ENCODE measurements at regions not wholly inside any gene's neighbourhood (a gene's known extent, or its start where the extent isn't known, plus 50 kb on each side); places are given as distances from the start of the nearest gene placed in this dataset.

DNA sequence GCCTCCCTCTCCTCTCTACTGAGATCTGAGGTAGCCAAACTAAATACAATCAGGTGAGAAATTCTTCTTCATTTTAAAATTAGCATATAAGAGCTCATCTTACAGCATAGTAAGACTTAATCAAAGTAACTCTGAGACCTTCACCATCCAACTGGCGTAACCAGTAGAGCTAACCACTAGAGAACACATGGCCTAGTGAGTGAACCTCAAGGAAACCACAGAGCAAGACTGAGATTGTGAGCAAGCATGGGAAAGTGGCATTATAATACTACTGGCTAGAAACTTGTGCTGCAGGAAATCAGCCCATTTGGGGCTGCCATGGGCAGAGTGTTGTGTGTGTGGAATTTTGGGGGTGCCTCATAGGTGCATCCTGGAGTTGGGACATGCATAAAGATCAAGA is 61.1 kb upstream of the SPHKAP start:
- TF ChIP-seq CTCF (conservative IDR thresholded peaks at IDR 0.05 in 1 of 2, IDR thresholded peaks at IDR 0.05 in 1 of 2; ENCODE audit: low read depth in 1 of 2, low read length in 2 of 2), result no peak
- no peak for TF ChIP-seq EZH2 (IDR thresholded peaks at IDR 0.05; ENCODE audit: low read length, missing control alignments)
